Type B pancreatic cell (in vitro differentiated cells): ENCODE measurements at regions not wholly inside any gene's neighbourhood (a gene's known extent, or its start where the extent isn't known, plus 50 kb on each side); places are given as distances from the start of the nearest gene placed in this dataset.

ENCODE experiments used
- DNase-seq: peaks from one replicate; pipeline ENCODE4 v3.0.0; 2021; ENCODE audit warnings: mixed read lengths; ENCODE audit not compliant: unreplicated experiment; ENCODE audit errors: extremely low spot score
- H3K27ac Mint-ChIP-seq: 2 replicates; pipeline ENCODE4 v1.8.0; 2021; ENCODE audit warnings: mild to moderate bottlenecking, mixed read lengths
- H3K27me3 Mint-ChIP-seq: 2 replicates; pipeline ENCODE4 v1.8.0; 2021; ENCODE audit warnings: mixed read lengths
- H3K36me3 Mint-ChIP-seq: 2 replicates; pipeline ENCODE4 v1.8.0; 2021; ENCODE audit warnings: mixed read lengths
- H3K4me1 Mint-ChIP-seq: one replicate; pipeline ENCODE4 v1.8.0; 2021; ENCODE audit warnings: mixed read lengths; ENCODE audit not compliant: unreplicated experiment
- H3K4me3 Mint-ChIP-seq: 2 replicates; pipeline ENCODE4 v1.8.0; 2021; ENCODE audit warnings: mild to moderate bottlenecking, mixed read lengths
- H3K9me3 Mint-ChIP-seq: 2 replicates; pipeline ENCODE4 v1.8.0; 2021; ENCODE audit warnings: mixed read lengths
- TF ChIP-seq, protein P1 (sequence below): fragments of 200-600 bp; sonication (generic); conservative IDR thresholded peaks from 2 replicates; pipeline ENCODE4 v1.5.0; 2021; ENCODE audit warnings: antibody characterized with exemption, mild to moderate bottlenecking

GRCh38 chr10:3605882-3606281, 179.1 kb downstream of the KLF6 start:
- Mint-ChIP-seq H3K9me3 (peaks cover 19% of the 10 kb centered on the region), H3K4me3 (no peak overlapping the region), H3K27me3 (peaks cover 3% of the 10 kb centered on the region), H3K36me3 (peaks cover 4% of the 10 kb centered on the region), H3K27ac (no peak overlapping the region), H3K4me1 (no peaks in the 10 kb centered on the region)
- DNase-seq, result no peak
- TF ChIP-seq, protein P1, sequence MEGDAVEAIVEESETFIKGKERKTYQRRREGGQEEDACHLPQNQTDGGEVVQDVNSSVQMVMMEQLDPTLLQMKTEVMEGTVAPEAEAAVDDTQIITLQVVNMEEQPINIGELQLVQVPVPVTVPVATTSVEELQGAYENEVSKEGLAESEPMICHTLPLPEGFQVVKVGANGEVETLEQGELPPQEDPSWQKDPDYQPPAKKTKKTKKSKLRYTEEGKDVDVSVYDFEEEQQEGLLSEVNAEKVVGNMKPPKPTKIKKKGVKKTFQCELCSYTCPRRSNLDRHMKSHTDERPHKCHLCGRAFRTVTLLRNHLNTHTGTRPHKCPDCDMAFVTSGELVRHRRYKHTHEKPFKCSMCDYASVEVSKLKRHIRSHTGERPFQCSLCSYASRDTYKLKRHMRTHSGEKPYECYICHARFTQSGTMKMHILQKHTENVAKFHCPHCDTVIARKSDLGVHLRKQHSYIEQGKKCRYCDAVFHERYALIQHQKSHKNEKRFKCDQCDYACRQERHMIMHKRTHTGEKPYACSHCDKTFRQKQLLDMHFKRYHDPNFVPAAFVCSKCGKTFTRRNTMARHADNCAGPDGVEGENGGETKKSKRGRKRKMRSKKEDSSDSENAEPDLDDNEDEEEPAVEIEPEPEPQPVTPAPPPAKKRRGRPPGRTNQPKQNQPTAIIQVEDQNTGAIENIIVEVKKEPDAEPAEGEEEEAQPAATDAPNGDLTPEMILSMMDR, result no peak

DNA sequence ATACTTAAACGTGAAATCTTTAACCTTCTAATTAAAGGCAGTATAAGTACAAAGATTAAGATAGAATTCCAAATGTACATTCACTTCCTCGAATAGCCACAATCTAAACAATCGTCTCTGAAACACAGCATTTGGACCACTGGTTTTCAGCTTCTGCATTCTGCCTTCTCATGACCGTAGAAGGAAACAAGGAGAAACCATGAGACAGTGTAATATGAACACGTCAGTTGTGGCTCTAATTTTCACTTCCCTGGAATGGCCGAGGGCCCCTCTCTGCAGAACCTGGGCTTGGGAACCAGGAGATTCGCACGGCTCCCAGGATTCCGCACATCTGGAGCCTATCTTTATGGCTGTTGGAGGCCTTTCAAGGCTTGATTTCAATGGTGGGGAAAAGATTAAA, 189.3 kb downstream of the KLF6 start:
- TF ChIP-seq, protein P1, result no peak
- Mint-ChIP-seq H3K27ac (no peak overlapping the region), H3K36me3 (no peaks in the 10 kb centered on the region)

DNA sequence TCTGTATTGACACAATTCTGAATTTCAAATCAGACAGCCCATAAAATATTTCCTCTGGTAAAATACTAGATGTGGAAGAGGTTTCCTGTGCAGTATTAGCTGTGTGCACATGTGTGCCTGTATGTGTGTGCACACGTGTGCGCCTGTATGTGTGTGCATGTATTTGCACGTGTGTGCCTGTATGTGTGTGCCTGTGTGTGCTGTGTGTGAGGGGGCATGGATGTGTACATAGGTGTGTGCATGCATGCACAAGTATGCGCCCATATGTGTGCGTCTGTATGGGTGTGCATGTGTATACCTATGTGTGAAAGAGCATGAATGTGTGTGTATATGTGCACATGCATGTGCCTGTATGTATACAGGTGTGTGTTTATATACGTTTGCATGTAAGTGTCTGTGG, 191.4 kb downstream of the KLF6 start:
- H3K9me3 Mint-ChIP-seq, result peaks cover 9% of the 10 kb centered on the region
- no peak overlapping the region for H3K27ac Mint-ChIP-seq
- H3K4me1 Mint-ChIP-seq, result no peaks in the 10 kb centered on the region
- H3K27me3 Mint-ChIP-seq, result peaks cover 3% of the 10 kb centered on the region
- TF ChIP-seq, protein P1, result no peak
- no peaks in the 10 kb centered on the region for H3K36me3 Mint-ChIP-seq
- no peak overlapping the region for H3K4me3 Mint-ChIP-seq
- DNase-seq, result no peak

More for the DNA sequence above, 189.3 kb downstream of the KLF6 start:
- H3K4me1 Mint-ChIP-seq, result no peaks in the 10 kb centered on the region
- no peak for DNase-seq
- peaks cover 3% of the 10 kb centered on the region for H3K27me3 Mint-ChIP-seq
- H3K4me3 Mint-ChIP-seq, result no peak overlapping the region
- H3K9me3 Mint-ChIP-seq, result peaks cover 9% of the 10 kb centered on the region

- no peak overlapping the region for H3K4me3 Mint-ChIP-seq
- no peak for DNase-seq
- H3K27ac Mint-ChIP-seq, result no peak overlapping the region
- no peaks in the 10 kb centered on the region for H3K36me3 Mint-ChIP-seq
- peaks cover 9% of the 10 kb centered on the region for H3K9me3 Mint-ChIP-seq
- peaks cover 3% of the 10 kb centered on the region for H3K27me3 Mint-ChIP-seq
- TF ChIP-seq, protein P1, result no peak
- H3K4me1 Mint-ChIP-seq, result no peaks in the 10 kb centered on the region
These were observed 192.6 kb downstream of the KLF6 start for GRCh38 chr10:3592424-3592823.

DNA sequence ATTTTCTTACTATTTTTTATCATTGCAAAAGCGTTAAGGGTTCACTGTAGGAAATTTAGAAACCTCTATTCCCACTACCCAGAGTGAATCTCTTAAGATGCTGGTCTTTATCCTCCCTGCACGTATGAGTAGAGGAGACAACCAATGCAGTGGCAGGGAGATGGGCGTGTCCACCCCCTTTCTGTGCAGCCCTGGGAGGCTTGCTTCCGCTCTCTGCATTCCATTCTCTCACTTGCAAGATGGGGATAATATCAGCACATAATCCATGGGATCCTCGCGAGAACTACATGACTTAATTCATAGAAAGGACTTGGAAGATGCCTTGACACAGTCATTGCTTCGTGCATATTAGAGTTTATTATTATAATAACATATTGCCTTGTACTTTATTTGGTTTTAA, 196.2 kb downstream of the KLF6 start:
- Mint-ChIP-seq H3K27ac (no peak overlapping the region), H3K4me3 (no peak overlapping the region), H3K27me3 (peaks cover 3% of the 10 kb centered on the region), H3K36me3 (no peaks in the 10 kb centered on the region), H3K9me3 (peaks cover 4% of the 10 kb centered on the region), H3K4me1 (no peaks in the 10 kb centered on the region)
- no peak for DNase-seq
- TF ChIP-seq, protein P1, result no peak

- H3K9me3 Mint-ChIP-seq, result peaks cover 4% of the 10 kb centered on the region
- no peak overlapping the region for H3K4me3 Mint-ChIP-seq
- no peak overlapping the region for H3K27ac Mint-ChIP-seq
- H3K4me1 Mint-ChIP-seq, result no peaks in the 10 kb centered on the region
- no peaks in the 10 kb centered on the region for H3K36me3 Mint-ChIP-seq
- DNase-seq, result no peak
- TF ChIP-seq, protein P1, result no peak
- peaks cover 3% of the 10 kb centered on the region for H3K27me3 Mint-ChIP-seq
These were observed 196.7 kb downstream of the KLF6 start for GRCh38 chr10:3588346-3588745.
